Inferior parietal cortex (tissue), 1 donor: ENCODE measurements at regions not wholly inside any gene's neighbourhood (a gene's known extent, or its start where the extent isn't known, plus 50 kb on each side); places are given as distances from the start of the nearest gene placed in this dataset.

Experiments used
- DNase-seq: peaks from one replicate; pipeline ENCODE4 v3.0.0-alpha.2; 2016; ENCODE audit errors: extremely low spot score

DNA sequence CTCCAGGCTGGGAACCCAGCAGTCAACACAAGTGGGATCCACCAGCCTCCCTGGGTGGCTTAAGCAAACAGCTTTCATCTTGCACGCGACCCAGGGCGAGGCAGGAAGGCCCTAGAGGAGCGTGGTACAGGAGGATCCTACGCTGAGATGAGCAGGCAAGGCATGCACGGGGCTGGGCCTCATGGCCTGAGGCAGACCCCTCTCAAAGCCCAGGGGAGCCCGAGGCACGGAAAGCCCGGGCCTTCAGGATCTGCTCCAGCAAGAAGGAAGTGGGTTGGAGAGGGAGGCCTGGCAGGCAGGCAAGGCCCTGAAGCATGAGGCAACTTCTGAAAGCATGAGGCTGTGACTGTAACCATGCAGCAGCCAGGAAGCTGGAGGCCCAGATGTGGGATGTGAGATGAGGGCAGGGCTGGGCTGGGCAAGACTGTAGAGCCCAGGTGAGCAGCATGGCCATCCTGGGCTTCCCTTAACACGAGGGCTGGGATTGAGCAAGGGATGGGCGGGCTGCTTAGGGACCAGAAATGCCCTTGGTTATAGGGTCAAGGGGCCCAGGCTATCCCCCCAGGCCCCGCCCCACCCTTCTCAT lies 338.7 kb downstream of the C16orf95 start:
- DNase-seq = no peak

DNA sequence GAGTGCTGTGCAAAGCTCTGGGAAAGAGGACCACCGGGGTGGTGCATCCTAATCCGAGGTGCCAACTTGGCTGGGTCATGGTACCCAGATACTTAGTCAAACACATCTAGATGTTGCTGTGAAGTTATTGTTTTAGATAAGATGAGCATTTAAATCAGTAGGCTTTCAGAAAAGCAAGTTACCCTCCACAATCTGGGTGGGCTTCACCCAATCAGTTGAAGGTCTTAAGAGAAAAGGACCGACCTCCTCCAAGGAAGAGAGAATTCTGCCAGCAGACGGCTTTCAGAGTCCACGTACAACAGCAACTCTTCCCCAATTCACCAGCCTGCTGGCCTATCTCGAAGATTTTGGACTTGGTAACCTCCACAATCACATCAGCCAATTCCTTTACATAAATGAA lies 338.1 kb downstream of the C16orf95 start:
- DNase-seq = no peak

DNA sequence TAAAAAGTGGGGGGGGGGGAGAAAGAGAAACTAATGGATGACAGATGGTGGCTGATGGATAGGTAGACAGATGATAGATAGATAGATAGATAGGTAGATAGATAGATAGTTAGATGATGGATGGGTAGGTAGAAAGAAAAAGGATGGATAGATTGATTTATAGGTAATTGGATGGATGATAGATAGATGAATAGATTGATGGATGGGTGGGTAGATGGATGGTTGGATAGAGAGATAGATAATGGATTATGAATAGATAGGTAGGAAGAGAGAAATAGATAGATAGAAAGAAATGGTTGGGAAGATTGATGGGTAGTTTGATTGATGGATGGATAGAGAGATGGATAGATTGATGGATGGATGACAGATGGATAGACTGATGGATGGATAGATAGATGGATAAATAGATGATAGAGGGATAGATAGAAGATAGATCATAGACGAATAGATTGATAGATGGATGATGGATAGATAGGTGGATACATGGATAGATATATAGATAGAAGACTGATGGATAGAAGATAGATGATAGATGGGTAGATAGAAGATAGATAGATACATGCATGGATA lies 337.1 kb downstream of the C16orf95 start:
- no peak for DNase-seq

DNA sequence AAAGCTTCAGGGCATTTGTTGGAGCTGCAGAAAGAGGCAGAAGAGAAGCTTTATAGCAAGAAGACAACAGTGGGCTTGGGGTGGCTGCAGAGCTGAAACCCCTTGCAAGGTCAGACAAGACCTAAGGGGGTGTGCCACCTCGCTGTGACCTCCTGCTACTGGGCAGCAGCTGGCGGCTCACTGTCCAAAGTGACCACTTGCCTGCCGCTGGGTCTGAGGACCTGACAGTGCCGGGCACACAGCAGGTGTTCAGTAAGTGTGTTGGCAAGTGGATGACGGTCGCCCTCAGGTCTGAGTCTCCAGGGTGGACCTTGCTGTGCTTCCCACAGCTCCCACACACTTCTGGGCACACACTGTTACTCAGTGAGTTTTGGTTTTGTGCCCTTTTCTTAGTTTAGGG lies 336.5 kb downstream of the C16orf95 start:
- DNase-seq = no peak

DNA sequence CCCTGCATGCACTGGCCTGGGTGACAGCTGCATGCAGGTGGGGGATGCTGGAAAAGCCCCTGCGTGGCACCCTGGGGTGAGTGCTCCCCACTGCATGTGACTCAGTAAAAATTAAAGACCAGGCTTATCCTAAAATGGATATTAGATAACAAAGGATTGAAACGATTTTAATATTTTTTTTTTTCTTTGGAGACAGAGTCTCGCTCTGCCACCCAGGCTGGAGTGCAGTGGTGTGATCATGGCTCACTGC lies 334.9 kb downstream of the C16orf95 start:
- DNase-seq = no peak

DNA sequence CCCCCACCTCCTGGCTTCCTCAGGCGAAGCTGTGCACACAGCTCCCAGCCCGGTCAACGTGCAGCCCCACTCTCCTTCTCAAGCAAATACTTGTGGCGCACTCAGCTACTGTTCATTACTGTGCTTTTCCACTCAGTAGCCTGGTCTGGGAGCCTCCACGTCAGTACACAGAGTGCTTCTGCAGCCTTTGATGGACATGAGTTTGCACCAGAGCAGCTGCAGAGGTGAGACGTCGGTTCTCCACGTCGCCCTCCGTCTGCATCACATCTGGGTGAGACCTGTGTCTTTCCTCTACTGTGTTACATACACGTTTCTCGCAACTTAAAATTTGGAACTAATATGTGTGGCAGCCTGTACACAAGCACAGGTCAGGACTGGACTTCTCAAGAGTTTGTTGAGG lies 334.3 kb downstream of the C16orf95 start:
- DNase-seq = no peak

DNA sequence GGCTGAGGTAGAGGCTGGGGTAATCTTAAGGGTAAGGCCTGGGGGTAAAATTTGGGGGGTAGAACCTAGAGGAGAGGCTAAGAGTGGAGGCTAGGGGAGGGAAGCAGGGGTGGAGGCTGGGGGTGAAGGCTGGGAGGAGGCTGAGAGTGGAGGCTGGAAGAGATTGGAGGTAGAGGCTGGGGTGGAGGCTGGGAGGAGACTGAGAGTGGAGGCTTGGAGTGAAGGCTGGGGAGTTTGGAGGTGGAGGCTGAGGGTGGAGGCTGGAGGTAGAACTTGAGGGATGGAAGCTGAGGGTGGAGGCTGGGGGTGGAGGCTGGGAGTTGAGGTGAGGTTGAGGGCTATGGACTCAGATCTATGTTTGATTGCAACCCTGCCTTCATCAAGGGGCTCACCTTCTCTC lies 333.6 kb downstream of the C16orf95 start:
- DNase-seq = no peak

DNA sequence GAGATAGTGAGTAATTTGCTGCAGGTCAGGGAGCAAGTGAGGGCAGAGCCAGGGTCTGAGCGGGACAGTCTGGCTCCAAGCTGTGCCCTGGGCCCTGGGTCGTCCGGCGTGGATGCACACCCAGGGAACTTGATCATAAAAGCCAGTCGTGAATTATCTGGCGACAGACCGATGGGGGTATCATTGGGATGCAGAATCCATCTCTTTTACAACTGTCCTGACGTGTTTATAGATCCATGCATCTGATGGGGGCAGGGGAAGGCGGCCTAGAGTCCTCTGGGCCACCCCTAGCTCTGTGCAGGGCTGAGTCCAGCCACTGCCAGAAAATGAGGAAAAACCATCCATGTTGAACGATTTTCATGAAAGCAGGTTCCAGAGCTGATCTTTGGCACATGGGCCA lies 332.8 kb downstream of the C16orf95 start:
- no peak for DNase-seq

DNA sequence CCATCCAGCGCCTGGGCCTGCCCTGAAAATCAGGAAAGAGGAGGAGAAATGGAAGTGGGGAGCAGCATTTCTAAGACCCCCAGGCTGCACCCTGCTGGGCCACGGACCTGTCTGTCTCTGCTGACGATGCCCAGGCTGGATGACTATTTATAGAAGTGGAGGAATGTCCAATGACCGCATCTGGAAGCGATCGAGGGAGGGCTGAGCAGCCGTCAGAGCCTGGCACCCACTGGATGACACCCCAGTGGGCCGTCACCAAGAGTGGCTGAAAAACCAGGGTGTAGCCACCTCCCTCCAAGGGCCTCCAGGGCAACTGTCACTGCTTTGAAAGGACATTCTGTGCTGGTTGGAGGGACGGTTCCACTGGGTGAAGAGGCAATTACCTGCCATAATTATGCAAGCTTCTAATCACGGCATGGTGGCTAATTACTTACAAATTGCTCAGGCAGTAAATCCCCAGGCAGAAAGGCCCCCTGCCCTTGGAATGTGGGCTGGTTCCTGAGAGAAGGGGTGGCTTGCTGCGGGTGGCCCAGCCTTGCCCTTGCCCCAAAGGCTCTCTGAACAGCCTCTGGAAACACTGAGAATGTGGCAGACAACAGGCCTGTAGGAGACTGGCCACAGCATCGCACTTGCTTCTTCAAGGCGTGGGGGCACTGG lies 332.1 kb downstream of the C16orf95 start:
- DNase-seq = no peak

DNA sequence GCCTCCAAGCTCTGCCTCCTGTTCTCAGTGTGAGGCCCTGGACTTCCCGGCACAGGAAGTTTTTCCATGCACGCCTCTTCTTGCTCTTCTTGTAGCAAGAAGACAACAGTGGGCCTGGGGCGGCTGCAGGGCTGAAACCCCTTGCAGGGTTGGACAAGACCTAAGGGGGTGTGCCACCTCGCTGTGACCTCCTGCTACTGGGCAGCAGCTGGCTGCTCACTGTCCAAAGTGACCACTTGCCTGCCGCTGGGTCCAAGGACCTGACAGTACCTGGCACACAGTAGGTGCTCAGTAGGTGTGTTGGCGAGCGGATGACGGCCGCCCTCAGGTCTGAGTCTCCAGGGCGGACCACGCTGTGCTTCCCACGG lies 331.6 kb downstream of the C16orf95 start:
- no peak for DNase-seq

DNA sequence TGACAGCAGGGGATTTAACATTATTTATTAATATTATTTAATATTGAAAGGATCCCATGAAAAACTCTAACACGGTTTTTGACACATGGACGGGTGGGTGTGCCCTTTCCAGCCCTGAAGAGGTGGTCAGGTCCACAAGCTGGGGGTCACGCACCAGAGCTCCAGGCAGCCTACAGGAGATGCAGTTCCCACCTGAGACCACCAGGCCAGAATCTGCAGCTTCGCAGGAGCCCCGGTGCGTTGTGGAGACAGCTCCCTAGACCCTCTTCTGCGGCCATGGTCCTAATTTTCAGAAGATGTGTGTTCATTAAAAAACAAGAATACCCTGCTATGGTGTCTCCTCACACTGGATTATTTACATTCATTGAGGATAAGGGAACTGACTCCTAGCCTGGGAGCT lies 331.1 kb downstream of the C16orf95 start:
- DNase-seq = no peak

DNA sequence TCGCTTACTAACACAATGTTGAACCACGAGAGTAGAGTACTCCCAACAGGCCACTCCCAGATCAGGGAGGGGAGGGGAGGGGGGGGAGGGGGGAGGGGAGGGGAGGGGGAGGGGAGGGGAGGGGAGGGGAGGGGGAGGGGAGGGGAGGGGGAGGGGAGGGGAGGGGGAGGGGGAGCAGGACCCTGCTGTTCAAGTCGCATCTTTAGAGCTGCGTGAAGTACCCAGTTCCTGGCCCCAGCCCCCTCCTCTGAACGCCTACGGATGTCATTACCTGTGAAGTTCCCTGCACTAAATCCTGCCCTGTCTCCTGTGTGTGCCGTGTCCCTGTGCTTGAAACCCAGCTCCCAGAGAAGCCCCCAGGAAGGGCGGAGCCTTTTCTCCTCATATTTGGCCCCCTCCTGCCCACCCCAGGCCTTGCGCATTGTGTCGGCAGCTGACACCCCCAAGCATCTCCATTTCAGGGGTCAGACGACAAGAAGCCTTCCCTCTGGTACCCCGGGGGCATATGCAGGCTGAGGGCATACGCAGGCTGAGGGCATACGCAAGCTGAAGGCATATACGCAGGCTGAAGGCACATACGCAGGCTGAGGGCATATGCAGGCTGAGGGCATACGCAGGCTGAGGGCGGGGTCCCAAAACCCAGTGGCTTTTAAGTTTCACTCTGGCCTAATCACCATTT lies 330.2 kb downstream of the C16orf95 start:
- DNase-seq = no peak

DNA sequence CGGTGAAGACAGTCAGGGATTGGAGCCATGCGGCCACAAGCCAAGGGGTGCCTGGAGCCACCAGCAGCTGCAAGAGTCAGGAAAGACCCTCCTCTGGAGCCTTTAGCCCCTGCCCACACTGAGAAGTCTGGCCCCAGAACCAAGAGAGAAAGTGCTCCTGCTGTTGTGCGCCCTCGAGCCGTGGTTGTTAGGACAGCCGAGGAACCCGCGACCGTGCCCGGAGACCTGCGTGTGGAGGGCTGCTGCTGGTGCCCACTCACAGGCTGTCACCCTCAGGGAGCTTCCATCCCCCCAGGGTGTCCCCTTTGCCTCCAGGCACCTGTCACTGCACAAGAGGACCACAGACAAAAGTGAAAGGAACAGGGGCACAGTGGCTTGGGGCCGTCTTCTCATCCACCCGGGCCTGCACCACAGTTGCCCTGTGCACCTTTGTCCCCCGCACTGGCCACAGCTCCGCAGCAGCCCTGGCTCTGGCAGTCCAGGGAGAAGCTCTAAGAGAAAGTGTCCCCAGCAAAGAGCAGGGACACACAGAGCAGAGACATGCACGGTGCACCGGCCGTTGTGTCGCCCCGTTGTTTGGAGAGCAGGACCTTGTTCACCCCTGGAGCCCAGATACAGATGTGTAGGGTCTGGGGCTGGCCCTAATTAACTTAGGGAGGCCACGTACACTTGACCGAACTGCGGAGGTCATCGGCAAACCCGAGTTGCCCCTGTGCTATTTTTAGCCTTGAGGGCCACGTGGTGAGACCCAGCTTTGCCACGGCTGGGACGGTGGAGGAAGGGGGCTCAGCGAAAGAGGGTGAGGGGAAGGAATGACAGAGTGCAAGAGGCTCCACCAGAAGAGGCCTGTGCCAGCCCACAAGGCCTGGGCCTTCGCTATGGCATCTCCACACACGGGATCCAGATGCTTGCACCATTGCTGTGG lies 329.2 kb downstream of the C16orf95 start:
- DNase-seq = no peak

DNA sequence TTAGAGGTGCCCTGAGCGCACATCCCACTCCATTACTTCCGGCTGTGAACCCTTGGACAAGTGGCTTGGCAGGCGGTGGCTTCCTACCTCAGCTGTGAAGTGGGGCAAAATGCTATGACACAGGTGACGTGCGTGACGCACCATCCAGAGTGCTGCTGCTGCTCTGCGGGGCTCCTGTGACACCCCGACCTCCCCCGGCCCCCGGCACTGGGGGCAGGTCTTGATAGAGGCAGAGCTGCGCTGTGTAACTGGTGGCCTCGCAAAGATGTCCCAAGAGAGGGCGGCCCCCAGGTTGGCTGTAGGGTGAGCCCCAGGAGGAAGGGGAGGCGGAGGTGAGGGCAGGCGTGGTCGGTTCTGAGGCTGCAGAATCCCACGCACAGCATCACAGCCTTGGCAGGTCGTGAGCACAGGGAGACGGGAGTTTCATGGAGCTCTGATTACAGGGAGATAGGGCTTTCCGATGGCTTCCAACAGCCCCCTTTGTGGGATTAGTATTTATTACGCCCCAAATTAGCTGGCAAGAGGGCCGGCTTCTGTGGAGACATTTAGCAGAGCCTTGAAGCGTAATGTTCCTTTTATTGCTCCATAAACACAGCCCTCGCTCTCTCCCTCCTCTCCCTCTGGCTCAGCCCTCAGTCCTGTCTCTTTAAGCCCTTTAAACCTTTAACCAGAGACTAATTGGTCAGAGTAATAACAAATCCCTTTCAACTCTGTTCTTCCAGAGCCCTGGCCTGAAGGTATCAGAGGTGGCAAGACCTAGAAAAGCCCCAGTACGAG lies 328.1 kb downstream of the C16orf95 start:
- no peak for DNase-seq

DNA sequence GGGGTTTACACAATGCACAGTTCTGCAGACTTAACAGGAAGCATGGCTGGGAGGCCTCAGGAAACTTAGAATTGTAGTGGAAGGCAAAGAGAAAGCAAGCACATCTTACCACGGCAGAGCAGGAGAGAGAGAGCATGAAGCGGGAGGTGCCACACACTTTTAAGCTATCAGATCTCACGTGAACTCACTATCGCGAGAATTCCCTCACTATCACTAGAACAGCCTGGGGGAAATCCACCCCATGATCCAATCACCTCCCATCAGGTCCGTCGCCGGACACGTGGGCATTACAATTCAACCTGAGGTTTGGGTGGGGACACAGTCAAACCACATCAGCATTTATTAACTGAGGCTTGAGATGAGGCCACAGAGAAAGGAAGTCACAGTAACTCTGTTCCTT lies 326.7 kb downstream of the C16orf95 start:
- no peak for DNase-seq

DNA sequence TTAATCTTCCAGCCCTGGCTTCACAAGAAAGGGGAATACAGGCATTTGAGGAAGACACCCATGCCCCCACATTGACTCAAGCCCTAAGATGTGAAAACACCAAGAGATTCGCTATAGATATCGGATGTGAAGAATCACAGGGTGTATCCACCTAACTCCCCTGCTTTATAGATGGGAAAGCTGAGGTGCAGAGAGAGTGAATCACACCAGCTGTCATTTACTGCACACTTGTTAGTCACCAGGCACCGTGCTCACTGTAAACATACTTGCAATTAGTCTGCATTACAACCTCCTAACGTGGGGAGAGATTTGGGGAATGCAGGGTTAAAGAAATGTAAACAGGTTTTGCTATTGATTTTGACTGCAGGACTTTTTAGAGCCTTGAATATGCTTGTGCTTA lies 325.5 kb downstream of the C16orf95 start:
- no peak for DNase-seq

DNA sequence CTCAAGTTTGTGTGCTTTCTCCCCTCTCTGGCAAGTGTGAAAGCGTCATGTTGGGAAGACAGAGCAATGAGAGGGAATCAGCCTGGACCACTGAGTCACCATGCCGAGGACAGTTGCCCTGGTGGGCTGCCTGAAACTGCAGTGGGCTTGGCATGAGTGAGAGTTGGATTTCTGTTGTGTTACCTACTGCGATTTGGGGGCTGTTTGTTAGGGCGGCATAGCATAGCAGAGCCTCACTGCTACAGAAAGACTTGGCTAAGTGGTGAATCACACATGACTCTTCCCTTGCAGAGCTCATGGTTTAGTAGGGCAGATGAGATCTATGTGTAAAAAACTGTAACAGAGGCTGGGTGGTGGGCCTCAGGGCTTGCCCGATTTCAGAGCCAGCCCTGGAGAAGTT lies 324.6 kb downstream of the C16orf95 start:
- DNase-seq = no peak

DNA sequence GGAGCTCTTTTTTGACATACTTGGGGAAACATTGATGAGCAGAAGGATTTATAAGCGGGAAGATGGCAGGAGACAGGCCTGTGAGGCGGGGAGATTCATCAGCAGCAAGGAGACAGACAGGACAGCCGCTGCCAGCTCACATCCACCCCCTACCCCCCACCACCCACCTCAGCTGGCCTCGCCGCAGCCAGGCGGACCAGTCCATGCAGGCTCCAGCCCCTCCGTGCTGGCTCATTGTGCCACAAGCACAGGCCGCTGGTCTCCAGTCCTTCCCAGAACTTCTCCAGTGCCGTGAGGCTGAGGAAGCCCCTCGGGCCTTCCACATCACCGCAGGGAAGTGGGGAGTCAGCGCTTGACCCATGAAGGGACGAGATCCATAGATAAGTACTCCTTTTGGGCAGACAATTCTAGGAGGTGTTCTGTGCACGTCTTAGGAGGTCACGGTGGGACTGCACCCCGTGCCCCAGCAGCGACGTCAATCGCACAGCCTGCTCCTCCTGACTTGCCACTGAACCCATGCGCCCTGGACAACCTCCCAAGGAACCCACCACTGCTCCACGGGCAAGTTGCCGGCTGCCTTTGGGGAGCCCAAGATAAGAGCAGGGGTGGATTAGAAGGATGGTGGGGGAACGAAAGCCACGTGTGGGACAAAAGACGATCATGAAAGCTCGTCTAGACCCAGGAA lies 323.6 kb downstream of the C16orf95 start:
- no peak for DNase-seq

DNA sequence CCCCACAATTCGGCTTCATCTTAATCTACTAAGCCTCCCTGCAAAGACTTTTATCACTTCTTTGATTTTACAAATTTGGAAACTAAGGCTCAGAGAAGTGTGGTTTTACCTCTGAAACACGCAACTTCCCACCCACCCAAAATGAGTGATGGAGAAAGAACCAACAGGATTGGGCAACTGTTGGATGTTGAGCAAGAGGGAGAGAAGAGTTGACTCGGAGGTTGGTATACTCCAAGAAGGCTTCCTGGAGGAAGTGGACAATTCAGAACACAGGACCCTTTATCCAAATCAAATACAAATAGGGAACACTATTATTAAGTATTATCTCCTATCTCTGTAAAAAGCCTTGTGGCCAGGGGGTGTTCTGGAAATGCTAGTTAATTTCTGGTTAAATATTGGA lies 323.0 kb downstream of the C16orf95 start:
- no peak for DNase-seq

DNA sequence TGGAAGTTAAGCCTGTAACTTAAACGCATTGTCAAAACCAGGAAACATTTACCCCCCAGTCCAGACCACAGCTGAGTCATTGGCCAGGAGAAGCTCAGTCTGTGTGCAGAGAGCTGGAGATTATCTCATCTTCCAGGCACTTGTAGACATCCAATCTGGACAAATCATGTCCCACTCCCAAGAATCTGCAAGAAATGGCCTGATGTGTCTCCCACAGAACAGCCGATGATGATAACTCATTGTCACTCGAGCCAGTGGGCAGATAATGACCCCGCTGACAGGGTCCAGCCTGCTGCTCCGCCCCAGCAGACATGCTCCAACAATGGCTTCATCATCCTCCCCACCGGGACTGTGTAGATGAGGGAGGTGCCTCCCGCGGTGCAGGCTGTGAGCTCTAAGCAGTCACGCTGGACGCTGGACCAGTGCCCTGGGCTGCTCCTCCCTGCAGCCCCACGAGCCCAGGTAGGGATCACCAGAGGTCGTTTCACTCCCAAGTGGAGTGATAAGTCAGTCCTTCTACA lies 322.5 kb downstream of the C16orf95 start:
- no peak for DNase-seq

DNA sequence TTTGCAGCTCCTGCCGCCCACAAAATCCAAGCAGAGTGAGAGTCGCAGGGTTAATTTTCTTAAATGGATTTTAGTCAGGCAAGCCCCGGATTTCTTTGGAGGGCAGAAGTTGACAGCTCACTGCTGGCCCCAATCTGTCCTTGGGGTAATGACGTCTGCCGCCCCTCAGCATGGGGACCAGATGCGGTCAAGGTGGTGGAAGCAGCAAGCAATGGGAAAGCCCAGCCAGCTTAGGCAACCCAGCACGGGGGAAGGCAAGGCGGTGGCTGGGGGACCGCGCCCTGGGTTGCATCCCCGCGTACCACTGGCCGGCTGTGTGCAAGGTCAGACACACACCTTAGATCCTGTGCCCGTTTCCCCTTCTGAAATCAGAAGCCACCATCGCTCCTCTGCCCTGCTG lies 321.7 kb downstream of the C16orf95 start:
- no peak for DNase-seq
